SIG-M5 (cell line): ENCODE measurements at regions not wholly inside any gene's neighbourhood (a gene's known extent, or its start where the extent isn't known, plus 50 kb on each side); places are given as distances from the start of the nearest gene placed in this dataset.

Source experiments
- DNase-seq: peaks from one replicate; lab custom pipeline; 2025; lab: John Stamatoyannopoulos, UW

DNA sequence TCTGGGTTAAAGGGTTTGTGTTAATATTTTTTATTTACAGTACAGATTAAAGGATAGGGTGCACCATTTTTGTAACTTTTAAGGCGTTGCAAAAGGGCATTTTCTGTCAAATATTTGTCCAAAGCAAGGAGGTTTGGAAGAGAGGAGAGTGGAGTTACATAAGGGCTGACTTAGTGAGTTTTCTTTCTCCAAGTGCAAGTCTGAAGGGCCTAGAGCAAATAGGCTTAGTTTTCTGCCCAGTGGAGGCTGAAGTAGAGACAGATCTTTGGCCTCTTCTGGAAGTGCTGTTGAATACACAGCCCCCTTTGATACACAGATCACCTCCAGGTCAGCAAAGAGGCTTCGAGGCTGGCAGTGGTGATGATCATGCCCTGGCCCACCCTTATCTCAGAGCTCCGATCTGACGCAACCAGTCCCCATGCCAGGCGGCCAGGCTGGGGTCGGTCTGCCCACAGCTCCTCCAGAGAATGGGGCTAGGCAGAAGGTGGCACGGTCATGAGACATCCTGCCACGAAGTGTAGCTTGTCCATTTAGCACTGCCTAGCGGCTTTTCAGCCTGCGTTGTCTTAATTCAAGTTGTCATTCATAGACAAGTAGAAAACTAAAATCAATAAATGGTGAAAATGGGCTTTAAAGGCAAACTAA lies 79.5 kb upstream of the IRX3 start:
- DNase-seq: no peak

DNA sequence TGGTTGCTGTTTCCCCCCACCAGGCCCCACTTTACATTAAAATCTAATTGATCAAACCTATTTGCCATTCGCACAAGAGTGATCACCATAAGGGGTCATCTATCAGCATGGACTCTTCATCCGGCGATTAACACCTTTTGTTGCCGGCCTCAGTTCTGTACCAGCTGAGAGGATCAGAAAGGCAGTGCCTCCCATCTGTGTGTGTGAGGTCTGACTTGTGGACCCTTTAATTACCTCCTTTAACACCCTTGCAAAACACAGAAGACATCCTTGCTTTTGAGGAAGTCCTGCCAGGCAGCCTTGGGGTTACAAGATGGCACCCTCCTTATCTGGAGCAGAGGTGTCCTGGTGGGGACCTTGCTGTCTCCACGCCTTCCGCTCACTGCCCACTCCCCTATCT lies 77.2 kb upstream of the IRX3 start:
- DNase-seq: no peak

GRCh38 chr16:54362591-54363206 lies 76.1 kb upstream of the IRX3 start:
- DNase-seq: no peak

- no peak for DNase-seq
These were observed 74.7 kb upstream of the IRX3 start for GRCh38 chr16:54361246-54361645.

DNA sequence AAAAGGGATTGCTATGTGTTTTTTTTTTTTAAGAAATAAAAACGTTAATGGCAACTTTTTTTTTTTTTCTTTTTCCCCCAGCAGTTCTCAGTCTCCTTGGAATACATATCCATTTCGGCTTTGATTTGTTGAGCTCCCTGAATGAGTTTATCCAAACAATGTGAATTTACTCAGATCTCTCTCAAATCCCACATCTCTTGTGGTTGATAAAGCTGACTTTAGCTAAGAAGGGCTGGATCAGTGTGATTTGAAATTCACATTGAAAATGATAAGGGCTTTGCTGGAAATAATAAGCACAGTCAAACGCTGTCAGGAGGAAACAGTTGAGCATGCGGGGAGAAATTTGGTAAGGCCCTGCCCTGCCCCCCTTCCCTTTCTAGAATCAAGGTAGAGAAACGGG lies 74.1 kb upstream of the IRX3 start:
- no peak for DNase-seq

DNA sequence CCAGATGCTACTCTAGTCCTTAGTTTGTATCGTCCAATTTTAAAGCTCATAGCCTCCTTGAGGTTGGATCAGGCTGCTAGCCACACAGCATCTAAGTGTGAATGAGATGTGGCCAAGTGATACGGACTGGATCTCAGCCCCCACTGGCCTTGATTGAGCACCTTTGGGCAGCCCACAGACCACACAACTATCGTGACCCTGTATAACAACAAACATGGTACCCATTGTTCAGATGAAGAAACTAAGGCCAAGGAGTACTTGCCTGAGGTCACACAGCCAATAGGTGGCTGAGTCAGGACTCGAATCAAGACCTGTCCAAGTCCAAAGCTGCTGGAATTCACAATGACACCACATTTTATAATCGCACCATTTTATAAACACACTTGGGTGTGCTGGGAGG lies 73.0 kb upstream of the IRX3 start:
- DNase-seq: no peak

DNA sequence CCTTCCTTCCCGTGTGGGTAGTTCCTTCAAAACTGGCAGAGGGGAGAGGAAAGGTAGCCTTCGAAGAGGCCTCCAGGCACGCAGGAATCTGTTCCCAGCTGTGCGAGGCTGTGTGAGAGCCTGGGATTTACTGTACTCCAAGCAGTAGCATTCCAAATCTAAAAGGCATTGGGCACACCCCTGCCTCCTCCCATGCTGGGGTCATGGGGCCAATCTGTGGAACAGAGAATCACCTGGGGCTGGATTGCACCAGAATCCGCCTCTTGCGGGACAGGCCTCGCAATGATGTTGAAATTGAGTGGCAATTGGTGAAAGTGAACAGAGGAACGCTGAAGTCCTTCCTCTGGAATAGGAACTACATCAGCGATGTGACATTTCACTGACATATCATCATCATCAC lies 72.5 kb upstream of the IRX3 start:
- no peak for DNase-seq

DNA sequence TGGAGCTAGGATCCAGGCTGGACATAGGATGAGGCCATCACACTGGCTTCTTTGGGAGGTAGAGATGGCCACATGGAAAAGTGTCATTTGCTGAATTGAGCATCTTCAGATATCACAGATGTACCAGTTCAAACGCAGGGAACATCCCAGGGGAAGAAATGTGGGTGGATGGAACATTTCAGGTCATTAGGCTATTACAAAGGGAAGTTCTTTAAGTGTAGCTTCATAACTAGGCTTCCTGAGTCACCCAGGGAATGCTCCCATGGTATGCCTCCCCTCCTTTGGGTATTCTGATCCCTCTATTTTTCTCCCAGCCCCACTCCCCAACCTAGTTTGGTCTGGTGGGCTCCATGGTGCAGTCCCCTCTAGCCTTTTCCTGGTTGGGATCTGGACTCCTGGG lies 69.8 kb upstream of the IRX3 start:
- no peak for DNase-seq

DNA sequence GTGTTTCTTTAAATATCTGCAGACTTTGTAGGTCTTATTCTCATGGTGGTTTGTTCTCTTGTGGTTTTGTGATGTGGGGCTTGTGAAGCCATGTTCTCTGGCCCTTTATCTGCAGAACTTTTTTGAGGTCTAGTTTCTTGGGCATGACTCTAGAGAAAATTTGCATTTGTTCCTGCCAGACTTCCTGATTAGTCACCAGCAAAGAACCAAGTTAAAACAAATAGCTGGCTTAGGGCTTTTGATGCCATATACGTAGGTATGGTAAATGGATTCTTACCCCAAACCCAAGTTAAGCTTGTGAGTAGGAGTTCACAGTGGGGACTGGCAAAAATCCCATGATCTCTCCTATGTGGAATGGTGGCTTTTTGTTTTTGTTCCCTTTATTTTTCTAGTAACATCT lies 68.7 kb upstream of the IRX3 start:
- DNase-seq: no peak

DNA sequence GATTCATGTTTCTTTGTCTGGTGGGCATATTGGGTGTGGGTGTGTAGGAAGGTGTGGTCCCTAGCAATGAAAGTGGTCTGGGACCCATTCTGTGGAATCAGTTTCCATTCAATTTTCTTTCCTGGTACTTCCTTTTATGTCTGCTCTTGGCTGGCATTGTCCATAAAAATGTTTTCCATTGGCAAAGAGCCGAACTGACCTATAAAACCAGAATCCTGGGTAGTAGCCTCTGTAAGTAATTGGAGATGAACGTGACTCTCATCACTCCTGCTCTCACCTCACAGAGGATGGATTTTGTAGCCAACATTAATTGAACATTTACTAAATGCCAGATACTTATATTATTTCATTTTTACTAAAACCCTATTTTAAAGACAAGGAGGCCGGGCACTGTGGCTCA lies 66.5 kb upstream of the IRX3 start:
- no peak for DNase-seq

- DNase-seq: no peak
These were observed 64.6 kb upstream of the IRX3 start for GRCh38 chr16:54351171-54351570.

GRCh38 chr16:54347961-54348360 lies 61.4 kb upstream of the IRX3 start:
- no peak for DNase-seq

DNA sequence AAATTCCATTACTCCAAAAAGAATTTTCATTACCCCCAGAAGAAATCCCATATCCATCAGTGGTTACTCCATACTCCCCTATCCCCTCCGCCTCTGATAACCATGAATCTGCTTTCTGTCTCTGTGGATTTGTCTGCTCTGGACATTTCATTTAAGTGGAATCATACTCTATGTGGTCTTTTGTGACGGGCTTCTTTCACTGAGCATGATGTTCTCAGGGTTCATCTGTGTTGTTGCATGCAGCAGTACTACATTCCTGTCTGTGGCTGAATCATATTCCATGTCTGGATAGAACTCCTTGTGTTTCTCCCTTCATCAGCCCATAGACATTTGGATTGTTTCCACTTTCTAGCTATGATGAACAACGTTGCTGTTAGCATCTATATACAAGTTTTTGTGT lies 59.5 kb upstream of the IRX3 start:
- DNase-seq: no peak

DNA sequence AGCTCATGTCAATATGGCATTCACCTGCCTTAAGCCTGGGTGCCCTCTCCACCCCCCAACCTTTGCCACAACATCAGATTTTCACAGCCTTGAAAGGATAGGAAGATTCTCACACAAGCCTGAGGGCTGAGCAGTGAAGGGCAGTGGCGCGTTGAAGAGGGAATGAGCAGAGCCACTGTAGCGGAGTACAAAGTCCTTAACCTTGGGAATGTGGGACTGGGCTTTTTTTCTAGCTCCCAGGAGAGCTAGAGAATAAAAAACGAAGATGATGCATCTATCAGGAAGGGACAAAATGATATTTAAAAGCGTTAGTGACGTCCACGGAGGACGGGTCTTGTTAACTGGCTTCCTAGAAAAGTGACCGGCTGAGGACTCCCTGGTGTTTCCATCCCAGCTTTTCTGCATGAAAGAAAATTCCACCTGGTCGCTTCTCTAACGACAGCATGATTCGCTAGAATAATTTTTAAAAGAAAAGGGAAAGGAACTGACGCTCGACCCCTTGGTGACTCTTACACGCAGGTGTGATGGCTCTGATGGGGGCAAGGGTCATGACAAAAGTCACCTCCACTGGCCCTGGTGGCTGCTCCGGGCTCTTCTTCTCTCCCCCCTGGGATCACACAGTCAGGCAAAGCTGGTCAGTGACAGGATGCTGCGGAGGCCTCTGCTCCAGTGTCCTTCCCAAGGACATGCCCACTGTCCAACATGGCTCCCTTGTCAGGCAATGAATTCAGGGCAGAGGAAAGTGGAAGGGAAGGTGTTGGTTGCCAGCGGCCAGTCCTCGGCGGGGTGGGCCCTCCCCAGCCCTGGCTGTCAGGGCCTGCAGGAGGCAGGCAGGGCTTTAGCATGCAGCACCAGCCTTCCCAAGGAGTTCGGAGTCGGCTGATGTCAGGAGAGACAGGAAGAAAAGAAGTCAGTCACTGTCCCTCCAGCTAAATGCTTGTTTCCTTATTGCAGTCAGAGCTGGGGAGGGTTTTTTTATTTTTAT lies 58.4 kb upstream of the IRX3 start:
- no peak for DNase-seq

DNA sequence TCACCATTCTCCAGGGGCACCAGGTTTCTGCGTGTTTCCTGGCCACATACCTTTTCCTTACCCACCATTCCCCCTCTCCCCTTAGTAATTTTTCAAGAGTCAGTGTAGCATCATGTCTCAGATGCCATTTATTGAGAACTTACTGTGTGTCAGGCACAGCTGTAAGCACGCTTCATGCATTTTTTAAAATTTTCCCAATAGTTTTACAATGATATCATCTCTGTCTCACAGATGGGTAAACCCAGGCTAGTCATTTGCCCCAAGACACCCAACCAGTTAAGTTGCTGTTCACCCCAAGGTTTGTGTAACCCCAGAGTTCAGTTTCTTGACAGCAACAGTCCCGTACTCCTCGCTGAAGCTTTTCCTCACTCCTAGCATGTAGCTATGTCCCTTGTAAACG lies 56.4 kb upstream of the IRX3 start:
- DNase-seq: no peak

DNA sequence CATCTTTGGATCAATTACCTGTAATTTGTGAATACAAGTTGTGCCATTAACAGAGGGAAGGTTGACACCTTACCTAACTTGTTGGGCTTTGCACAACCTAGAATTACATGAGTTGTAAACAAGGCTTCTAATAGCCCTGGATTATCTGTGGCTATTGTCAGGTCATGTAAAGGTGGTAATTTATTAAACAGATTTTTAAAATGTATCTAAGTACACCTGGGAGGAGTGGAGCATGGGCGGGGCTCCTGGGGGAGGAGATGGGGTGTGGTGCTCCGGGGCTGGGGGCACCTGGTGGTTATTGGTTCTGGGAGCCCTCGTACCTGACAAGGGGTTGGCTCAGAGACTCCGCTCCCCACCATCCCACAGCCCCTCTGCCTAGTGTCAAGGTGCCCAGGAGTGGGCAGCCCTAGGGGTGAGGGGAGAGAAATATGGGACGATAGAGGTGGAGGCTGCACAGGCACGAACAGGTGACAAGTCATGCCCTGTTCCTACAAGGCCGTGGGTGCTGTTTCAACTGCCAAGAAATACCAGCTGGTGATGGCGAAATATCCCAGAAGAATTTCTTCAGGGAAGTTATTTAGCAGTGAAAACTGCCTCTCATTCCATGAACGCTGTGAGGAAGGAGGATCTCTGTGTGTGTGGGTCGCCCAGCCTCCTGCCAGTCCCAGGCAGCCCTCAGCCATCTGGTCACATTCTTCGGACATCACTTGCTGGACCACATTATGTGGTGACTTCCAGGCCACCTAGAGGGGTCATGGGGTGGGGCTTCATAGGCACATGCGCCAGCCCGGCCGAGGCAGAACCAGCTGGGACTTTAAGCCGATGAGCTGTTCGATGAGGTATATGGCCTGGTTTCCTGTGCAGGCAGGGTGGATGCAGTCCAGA lies 55.5 kb upstream of the IRX3 start:
- no peak for DNase-seq

DNA sequence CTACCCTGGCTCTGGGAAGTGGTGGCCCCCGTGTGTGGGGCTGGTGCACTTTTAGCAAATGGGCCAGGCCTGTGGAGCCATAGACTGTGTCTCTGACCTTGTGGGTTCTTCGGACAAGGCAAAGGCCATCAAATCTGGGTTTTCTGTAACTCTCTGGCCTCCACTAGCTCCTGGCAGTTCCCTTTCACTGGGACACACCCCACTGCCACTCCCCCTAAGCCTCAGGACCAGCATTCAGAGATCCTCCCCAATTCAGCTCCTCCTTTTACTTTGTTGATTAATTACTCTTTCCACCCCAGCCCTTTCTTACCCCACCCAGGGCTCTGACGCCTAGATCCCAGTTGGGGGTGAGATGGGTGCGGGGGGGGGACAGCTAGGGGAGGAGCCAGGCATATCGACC lies 53.9 kb upstream of the IRX3 start:
- no peak for DNase-seq

DNA sequence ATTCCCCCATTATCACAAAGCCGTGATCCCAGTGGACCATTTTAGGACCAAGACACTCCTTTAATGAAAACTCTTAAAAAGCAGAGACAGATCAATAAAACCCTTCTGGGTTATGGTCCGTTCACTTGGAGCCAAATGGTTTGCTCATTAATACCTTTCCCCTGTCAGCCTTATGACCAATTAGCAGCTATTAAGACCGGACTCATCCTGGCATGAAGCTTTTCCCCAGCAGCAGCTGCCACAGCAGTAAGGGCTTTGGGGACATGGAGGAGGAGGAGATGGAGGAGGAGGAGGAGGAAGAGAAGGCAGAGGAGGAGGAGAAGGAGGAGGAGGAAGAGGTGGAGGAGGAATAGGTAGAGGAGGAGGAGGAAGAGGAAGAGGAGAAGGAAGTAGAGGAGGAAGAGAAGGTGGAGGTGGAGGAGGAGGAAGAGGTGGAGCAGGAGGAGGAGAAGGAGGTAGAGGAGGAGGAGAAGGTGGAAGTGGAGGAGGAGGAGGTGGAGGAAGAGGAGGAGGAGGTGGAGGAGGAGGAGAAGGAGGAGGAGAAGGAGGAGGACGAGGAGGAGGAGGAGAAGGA lies 50.1 kb upstream of the IRX3 start:
- no peak for DNase-seq
